Tongue (tissue), 1 donor: ENCODE measurements at regions not wholly inside any gene's neighbourhood (a gene's known extent, or its start where the extent isn't known, plus 50 kb on each side); places are given as distances from the start of the nearest gene placed in this dataset.
"Not testable (repeated sequence)": the region's sequence is repeated elsewhere in the genome, so short reads cannot be mapped to it uniquely, and the experiment has no call there.

ENCODE experiments used
- DNase-seq: peaks from one replicate; pipeline ENCODE4 v3.0.0-alpha.2; 2015

DNA sequence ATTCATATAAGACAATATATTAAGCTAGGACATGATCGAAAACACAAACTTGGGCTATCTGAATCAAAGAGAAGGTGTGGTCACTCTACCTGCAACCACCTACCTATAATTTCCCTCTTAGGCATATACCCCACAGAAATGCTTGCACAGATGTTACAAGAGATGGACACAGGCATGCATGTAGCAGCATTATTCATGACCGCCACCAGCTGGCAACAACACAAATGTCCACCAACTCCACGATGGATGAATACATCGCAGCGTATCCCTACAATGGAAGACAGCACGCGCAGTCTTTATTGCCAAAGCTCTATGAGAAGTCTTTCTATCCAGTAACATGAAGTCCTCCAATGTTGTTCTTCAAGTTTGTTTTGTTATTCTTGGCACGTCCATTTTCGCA is 90.8 kb downstream of the ARL4C start:
- peak; percentile 21 for DNase-seq

DNA sequence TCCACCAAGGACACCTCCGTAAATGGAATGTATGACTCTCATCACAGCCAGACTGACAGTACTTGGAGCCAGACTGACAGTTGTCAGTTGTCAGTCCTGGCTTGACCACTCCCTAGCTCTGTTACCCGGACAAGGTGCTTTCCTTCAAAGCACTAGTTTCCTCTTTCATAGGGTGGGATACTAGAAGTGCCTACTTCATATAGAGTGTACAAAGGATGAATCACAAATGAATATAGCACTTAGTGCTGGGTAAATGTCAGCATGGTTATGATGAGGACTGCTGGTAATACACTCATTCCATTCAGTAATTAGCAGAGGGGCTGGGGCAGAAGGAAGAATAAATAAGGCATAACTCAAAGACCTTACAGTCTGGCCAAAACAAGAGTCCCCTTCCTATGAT is 91.4 kb downstream of the ARL4C start:
- no peak for DNase-seq

DNA sequence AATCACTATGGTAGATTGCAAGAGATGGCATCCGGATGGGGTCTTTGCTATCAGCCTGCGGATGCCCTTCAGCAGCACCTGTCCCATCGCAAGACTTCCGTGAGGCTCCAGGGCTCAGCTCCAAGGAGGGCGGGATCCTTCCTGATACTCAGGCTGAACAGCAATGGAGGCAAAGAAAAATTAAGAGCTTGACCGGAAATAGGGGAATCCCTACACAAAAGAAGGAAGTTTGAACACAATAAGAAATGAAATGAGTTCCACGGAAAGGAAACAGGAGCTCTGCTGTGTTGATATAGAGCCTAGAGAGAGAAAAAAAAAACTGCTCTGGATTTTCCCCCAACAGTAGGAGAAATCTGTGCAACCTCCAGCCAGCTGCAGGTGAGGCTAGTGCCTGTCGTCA is 91.9 kb downstream of the ARL4C start:
- DNase-seq = no peak

DNA sequence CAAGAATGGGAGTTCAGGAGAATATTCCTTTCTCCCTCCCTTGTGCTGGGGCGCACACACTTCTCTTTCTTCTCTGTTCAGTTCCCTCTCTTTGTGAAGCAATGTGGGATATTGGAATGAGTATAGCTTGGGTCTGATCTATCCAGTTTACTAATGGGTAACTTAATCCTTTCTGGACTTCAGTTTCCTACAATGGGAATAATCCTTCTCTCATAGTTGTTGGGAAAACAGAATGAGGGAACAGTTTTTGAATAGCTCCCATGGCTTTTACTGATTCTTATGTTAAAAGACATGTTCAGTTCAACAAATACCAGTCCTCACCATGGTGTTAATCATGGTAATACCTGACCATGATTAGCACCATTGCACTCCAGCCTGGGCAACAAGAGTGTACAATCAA is 93.1 kb downstream of the ARL4C start:
- DNase-seq = no peak

DNA sequence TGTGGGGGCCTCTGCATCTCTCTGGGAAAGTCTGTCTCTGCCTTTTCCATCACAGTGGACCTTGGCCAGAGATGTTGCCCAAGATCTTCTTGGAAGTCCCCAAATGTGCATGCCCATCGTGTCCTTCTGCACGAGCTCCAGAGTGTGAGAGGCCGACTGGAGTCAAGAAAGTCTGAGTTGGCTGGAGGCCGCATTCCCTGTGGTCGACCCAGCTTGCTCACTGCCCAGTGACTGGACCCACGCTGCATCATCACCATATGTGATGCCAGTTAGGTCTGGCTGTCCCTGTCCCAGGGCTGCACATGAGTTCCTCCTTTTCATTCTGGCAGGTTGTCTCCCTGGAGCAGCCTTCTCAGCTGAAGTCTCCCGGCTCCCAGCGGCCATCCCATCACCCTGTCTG is 93.8 kb downstream of the ARL4C start:
- DNase-seq = no peak

DNA sequence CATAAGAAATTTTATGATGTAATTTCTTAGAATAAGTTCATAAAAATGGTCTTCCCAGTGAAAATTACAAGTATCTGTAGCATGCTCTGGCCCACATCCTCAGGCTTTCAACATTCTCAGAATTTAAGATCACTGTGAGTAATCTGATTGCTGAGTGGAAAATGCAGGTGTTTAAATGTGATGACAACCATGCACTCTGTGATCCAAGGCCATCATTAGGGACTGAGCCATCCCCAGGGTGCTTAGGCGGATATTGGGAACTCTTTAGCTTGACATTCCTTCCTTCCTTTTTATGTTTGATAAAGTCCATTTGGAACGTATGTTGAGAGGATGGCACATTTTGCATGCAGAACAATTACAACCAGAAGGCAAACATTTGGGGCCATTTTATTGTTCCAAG is 95.5 kb downstream of the ARL4C start:
- peak; percentile 13 for DNase-seq

DNA sequence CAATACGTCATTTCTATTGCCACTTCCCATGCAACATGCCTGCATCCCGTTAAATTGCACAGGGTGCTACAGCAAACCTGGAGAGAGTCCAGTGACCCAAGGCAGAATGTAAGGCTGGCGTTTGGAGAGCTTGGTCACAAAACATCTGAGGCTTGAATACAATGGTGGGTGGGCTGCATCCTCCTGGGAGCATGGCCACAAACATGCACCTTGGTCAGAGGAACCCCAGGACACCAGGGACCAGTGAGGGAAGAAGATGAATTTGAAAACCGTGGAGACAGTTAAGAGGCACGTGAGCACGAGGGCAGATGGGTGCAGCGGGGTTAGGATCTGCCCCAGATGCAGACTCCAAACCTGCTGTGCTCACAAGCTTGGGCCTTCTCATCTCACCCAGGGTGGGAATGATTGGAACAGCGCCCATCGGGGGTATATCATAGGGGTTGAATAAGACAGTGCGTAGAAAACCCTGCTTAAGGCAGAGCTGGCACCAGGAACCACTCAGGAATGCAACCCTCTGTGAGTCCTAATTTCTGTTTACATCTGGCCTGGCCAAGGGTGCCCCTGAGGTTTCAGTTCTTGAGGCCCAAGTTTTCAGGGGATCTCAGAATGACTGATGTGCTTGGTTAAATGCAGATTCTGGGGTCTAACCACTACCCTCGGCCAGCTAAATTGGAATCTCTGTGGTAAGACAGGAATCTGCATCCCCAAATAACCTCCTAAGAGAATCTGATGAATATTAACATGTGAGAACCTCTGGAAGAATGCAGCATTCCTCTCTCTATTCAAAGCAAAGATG is 97.2 kb downstream of the ARL4C start:
- no peak for DNase-seq

DNA sequence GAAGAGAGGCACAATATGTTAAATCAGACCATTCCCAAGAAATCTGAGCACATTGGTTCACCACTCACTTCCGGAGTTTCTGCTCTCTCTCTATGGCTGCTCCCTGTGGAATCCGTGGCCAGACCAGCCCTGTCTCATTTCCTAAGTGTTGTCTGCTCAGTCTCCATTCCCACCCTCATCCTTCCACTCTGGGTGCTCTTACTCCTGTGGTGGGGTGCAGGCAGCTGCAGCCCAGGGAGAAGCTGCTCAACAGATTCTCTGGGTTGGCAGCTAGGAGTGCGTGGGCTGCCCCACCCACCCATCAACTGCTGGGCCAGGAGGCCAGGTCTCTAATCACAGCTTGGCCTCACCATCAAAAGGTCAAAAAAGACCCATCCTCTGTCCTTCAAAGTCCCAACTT is 98.3 kb downstream of the ARL4C start:
- DNase-seq = no peak

DNA sequence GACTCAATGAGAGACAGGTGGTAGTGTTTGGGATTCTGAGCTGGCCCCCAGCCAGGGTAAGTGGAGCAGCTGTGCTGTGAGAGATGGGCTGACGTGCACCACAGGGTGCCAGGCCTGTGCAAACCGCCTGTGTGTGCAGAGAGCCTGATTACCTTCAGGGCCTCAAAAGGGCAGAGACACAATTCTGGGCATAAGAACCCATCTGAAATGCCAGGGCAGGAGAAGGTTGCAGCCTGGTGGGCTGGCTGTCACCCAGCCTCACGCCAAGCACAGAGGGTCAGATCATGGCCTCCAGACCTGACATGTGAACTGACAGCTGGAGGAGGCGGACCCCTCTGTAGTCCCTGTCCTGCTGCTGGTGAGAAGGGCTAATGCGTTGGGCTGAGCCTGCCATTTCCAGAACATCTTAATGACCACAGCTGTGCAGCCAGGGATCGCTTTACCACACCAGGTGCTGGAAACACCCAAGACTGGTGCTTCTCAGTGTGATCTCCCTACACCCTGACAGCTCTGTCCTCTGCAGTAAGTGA is 100.9 kb downstream of the ARL4C start:
- DNase-seq = peak; percentile 95

DNA sequence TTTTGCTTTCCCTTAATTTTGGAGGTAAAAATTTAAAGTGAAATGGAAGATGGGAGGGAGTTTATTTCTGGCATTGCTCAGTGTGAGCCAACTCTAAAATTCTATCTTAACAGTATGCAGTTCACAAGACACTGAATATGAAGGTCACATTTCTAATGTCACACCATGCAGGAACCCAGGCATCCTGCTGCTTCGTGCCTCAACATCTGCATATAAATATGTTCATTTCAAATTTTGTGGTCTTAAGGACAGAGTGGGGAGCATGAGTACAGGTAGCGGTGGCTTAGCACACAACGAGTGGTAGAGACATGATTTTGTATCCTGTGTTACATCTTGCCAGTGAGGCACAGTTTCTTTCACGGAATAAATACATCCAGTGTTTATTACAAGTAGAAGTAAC is 102.4 kb downstream of the ARL4C start:
- DNase-seq = no peak

DNA sequence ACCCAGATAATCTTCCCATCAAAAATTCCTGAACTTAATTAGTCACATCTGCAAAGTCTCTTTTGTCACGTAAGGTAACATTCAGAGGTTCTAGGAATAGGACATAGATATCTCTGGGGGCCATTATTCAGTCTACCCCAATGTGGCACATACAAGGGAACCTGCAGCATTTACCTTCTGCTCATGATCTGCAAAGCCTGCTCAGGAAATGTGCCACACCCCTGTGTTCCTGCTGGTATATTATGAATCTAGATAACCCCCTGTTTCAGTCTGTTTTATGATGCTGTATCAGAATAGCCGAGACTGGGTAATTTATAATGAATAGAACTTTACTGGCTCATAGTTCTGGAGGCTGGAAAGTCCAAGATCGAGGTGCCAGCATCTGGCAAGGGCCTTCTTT is 103.5 kb downstream of the ARL4C start:
- no peak for DNase-seq

DNA sequence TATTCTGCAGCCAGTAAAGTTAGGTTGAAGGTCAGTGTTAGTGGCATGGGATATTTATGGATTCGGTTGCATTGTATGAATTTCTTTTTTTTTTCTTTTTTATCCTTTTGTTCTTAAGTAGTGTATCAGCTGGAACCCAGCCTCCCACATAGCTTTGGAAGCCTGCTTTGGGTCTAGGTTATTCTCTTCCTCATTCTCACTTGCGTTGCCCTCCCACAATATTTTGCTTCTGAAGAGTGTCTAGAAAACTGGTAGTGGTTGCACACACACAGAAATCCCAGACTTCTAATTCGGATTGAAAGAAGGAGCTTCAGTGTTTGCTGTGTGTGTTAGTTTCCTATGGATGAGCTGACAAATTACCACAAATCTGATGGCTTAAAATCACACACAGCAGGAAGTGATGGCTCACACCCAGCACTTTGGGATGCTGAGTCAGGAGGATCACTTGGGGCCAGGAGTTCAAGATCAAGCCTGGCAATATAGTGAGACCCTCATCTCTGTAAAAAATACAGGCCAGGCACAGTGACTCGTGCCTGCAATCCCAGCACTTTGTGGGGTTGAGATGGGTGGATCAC is 104.8 kb downstream of the ARL4C start:
- DNase-seq = no peak

DNA sequence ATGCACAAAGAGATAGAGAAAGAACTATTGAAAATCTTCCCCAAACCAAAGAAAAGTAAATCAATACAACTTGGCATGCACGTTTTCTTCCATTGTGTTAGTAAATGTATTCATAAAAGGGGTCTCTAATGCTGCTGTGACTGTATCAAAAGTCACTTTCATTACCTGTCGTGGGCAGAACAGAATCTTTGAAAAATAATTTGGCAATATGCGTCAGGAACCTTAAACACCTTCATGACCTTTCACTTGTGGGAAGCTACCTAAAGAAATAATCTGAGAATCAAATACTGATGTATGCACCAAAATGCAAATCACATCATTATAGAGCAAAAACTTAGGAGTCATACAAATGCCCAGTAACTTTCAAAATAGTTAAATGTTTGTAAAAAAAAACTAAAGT is 105.3 kb downstream of the ARL4C start:
- no peak for DNase-seq

DNA sequence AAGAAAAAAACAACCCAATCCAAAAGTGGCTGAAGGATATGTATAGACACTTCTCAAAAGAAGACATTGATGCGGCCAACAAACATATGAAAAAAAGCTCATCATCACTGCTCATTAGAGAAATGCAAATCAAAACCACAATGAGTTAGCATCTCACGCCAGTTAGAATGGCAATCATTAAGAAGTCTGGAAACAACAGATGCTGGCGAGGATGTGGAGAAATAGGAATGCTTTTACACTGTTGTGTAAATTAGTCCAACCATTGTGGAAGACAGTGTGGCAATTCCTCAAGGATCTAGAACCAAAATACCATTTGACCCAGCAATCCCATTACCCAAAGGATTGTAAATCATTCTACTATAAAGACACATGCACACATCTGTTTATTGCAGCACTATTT is 107.2 kb downstream of the ARL4C start:
- not testable (repeated sequence) for DNase-seq

DNA sequence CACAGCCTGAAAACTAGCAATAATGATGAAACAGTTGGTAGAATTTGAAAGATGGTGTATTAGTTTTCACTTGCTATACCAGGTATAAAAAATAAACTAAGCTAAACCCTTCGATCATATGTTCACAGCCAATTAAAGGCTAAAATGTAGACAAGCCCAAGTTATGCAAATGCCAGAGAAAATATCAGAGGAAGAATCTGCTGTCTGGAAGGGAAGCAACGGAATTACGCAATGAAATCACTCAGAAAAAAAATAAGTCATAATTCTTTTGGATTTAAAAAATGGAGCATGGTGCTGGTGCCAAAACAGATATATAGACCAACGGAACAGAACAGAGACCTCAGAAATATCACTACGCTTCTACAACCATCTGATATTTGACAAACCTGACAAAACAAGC is 108.3 kb downstream of the ARL4C start:
- DNase-seq = no peak

DNA sequence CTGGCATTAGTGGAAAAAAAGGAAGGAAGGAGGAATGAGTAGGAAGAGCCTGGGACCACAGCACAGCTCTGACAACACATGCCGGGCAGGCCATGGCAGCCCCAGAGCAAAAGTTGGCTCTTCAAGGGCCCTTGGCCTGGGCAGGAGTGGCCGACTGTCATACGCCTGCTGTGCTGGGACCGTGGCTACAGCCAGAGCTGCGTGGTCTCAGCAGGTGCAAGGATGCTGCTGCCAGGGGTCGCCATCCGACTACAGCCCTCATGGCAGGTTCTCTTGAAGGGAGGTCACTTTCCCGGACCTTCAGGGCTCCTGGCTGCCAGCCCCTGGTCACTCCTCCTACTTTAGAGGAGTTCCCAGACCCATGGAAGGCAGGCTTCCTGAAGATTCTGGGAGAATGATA is 109.9 kb downstream of the ARL4C start:
- DNase-seq = no peak

DNA sequence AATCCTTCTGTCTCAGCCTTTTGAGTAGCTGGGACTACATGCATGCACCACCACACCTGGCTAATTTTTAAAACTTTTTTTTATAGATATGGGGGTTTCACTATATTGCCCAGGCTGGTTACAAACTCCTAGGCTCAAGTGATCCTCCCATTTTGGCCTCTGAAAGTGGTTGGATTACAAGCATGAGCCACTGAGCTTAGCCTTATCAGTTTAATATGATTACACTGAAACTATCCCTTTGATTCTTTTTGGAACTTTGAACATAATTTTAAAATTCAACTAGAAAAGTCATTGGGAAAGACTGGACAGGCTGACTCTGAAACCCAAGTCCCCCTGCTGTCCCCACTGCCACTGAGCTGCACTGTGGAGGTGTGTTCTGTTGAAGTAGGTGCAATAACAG is 114.8 kb downstream of the ARL4C start:
- no peak for DNase-seq

DNA sequence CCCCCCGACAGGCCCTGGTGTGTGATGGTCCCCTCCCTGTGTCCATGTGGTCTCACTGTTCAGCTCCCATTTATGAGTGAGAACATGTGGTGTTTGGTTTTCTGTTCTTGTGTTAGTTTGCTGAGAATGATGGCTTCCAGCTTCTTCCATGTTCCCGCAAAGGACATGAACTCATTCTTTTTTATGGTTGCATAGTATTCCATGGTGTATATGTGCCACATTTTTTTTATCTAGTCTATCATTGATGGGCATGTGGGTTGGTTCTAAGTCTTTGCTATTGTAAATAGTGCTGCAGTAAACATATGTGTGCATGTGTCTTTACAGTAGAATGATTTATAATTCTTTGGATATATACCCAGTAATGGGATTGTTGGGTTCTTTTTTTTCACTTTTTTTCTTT is 117.9 kb downstream of the ARL4C start:
- DNase-seq = not testable (repeated sequence)

DNA sequence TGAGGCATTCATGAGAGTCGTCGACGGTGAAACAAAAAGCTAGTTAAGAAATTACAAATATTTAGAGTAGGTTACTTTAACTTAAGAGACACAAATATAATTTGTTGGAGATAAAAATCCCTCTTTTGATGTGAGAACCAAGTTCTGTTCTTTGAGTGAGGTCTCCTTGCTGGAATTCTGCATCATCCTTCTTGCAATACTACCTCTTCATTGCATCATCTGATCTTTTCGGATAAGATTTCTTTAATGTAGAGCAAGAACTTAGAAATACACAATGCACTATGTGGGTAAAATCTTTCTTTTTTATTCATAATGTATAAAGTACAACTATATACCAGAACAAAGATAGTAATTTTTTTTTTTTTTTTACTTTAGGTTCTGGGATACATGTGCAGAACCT is 118.4 kb downstream of the ARL4C start:
- DNase-seq = no peak

DNA sequence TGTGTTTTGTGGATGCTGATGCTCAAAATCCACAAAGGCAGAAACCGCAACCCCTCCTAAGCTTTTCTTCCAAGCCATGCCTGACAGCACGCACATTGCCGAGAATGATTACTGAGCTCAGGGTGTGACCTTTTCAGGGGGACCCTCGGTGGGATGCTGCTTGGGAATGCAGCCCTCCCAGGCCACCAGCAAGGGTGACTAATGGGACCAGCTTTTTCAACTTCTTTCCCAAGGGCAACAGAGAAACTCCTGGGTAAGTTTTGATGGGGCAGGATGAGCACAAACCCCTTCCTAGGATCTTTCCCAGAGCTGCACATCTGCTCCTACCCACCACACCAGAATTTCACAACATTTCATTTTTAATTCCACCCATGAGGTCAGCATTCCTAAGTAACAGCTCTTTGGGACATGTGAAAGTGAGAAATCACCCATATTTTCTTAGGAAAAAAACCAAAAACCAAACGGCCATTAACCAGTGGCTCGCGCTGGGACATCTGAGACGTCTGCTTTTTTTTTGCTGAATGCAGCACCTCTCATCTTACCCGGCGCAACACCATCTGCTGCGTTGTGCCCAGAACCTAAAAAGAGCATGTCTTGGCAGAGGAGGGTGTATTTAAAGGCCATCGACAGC is 119.0 kb downstream of the ARL4C start:
- peak; percentile 76 for DNase-seq

DNA sequence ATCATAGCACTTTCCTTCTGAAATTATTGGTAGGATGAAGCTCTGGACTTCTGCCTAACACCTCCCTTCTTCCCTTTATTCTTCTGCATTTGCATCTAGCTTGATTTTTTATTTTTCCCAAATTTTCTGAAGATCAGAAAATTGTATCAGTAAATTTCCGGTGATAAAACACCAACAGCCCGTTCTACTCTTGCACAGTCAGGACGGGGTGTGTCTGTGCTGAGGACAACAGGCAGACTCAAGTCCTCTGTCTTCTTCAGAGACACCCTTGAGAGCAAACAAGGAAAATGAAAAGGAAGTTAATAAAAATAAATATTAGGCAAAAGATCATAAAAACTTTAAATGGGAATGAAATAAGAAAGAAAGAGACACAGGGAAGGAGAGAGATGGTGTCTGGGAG is 120.7 kb downstream of the ARL4C start:
- DNase-seq = no peak

DNA sequence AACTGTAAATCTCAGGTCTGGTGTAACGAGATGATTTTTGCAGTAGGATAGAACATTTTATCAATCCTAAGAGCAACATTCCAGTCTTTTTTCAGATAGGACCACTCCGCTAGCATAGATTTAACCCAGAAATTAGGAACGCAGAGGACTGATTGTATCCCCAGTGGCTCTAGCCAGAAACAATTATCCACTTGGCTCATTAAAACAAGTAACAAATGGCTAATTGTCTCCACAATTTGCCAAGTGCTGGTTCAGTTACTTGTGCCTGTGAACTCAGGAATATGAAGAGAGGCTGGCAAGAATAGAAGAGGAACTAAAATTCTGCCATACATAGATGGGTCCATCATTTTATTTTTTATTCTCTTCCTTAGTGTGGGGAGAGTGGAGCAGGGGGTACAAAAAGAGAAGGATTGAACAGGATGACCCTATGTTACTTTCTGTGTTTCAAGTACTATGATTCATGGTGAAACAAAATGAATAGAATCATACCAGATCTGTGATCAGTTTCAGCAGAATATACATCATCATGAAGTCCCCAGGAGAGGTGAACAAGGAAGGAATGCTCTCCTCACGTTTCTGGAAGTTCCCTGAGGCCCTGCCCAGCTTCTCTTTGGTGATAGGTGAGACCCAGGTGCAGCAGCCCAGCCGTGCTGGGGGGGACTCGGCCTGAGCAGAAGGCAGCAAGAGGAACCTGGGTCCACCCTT is 121.6 kb downstream of the ARL4C start:
- DNase-seq = no peak

DNA sequence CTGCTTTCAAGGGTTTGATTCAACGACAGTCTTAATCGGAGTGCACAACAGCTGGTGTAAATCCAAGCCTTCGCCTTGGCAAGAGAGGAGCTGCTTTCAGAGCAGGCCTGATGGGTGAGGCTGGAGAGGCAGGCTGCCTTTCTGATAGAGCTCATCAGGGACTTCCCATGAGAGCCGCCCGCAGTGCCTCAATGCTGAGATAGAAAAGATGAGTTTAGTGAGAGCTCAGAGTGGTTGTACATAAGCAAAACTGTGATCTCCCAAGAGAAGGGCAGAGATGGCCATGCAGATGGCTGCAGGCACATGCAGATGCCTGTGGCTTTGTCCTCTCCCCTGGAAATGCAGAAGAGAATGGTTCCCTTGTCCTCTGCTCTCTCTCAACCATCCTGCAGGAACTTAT is 122.1 kb downstream of the ARL4C start:
- DNase-seq = peak; percentile 87
